Adrenal gland (tissue), 5 donors: ENCODE measurements at regions not wholly inside any gene's neighbourhood (a gene's known extent, or its start where the extent isn't known, plus 50 kb on each side); places are given as distances from the start of the nearest gene placed in this dataset.

Source experiments
- POLR2A ChIP-seq, 2 donors: fragments of 450-650 bp; IDR thresholded peaks; one replicate each; pipeline ENCODE4 v1.6.1; 2017; ENCODE audit warnings: antibody characterized with exemption in 2 of 2, mild to moderate bottlenecking in 2 of 2, moderate library complexity in 1 of 2
- TF ChIP-seq, protein P1 (sequence below), 6 experiments: fragments of 450-650 bp in 4 of 6; fragments of 200-600 bp in 2 of 6; sonication (generic) in 1 of 6; IDR thresholded peaks; 1 replicate in 5 of 6; 2 replicates in 1 of 6; pipeline versions ENCODE4 v1.5.1 to v1.8.0; 2016 to 2021; ENCODE audit warnings: antibody characterized with exemption in 6 of 6, mild to moderate bottlenecking in 2 of 6, moderate library complexity in 1 of 6
- donor health status: DM: no; HTN: no; CAD: no.

- TF ChIP-seq POLR2A (IDR thresholded peaks at IDR 0.05), result no peak
- TF ChIP-seq, protein P1, sequence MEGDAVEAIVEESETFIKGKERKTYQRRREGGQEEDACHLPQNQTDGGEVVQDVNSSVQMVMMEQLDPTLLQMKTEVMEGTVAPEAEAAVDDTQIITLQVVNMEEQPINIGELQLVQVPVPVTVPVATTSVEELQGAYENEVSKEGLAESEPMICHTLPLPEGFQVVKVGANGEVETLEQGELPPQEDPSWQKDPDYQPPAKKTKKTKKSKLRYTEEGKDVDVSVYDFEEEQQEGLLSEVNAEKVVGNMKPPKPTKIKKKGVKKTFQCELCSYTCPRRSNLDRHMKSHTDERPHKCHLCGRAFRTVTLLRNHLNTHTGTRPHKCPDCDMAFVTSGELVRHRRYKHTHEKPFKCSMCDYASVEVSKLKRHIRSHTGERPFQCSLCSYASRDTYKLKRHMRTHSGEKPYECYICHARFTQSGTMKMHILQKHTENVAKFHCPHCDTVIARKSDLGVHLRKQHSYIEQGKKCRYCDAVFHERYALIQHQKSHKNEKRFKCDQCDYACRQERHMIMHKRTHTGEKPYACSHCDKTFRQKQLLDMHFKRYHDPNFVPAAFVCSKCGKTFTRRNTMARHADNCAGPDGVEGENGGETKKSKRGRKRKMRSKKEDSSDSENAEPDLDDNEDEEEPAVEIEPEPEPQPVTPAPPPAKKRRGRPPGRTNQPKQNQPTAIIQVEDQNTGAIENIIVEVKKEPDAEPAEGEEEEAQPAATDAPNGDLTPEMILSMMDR (IDR thresholded peaks at IDR 0.05), result no peak
Measured at GRCh38 chr17:14468858-14469257, 168.0 kb downstream of the HS3ST3B1 start.
